ENCODE measurements at regions not wholly inside any gene's neighbourhood (a gene's known extent, or its start where the extent isn't known, plus 50 kb on each side); places are given as distances from the start of the nearest gene placed in this dataset.
A peak's percentile ranks its signal among the peaks of the same experiment; 100 is the strongest.

DNA sequence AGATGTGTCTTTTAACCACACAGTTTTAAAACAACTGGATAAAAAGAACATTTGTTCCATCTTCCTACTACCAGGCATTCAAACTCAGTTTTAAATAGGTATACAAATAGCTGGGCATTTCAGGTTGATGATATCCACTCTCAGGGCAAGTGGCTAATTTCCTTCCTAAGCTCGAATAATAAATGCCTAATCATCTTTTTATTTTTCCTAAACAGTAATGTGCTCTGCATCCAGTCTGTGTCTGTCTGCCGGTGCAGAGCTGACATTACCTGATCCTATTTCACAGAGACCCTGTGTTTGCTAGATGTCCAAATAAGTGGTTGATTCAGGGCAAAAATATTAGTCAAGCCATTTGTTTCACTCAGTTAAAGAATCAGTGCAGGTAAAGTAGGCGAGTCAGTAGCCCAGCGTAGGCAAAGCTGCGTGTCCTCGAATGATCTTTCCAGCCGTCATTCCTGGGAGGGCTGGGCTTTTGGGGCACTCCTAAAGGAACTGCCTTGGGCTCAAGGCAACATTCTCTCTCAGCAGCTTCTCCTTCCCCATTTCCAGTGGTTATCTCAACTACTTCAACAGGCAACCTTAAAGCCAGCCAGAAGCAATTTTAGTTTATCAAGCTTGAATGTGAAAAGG lies 74.2 kb upstream of the BMP2 start:
- peaks cover 3 to 5% of the 10 kb centered on the region in 2 donors for H3K27me3 ChIP-seq (ENCODE audit: control insufficient read depth in 2 of 2, insufficient read depth in 2 of 2, low read length in 2 of 2)
- H3K9ac ChIP-seq (ENCODE audit: insufficient read depth, low read length, poor library complexity, severe bottlenecking), result no peak overlapping the region
- Mint-ChIP-seq H3K4me3 (no peak overlapping the region), H3K36me3 (no peaks in the 10 kb centered on the region), H3K9me3 (peaks cover 0 to 5% (median 0%) of the 10 kb centered on the region in 7 donors), H3K27ac (peak overlapping the region in 1 of 7 donors; percentile 51), H3K27me3 (ENCODE audit: low read depth in 3 of 3) (peaks cover 14 to 20% (median 15%) of the 10 kb centered on the region in 3 donors), H3K4me1 (peaks cover 4% of the 10 kb centered on the region)
- no peak for DNase-seq
- no peaks in the 10 kb centered on the region for H3K79me2 ChIP-seq (ENCODE audit: insufficient read depth, low read length)
- intact Hi-C loops (cut with micrococcal nuclease), result no loop called here
- H3K27ac ChIP-seq (ENCODE audit: low read depth in 1 of 2, low read length in 2 of 2), result no peak overlapping the region
- H3K9me3 ChIP-seq (replicated peaks in 1 of 2; ENCODE audit: control insufficient read depth in 1 of 2, insufficient read depth in 1 of 2, low read length in 2 of 2), result no peaks in the 10 kb centered on the region
- no peaks in the 10 kb centered on the region for H3K36me3 ChIP-seq (replicated peaks in 1 of 2; ENCODE audit: control insufficient read depth in 1 of 2, insufficient read depth in 2 of 2, low read length in 2 of 2)
- H4K20me1 ChIP-seq (ENCODE audit: insufficient read depth, low read length), result no peaks in the 10 kb centered on the region
- no peaks in the 10 kb centered on the region for H3K4me1 ChIP-seq (ENCODE audit: control insufficient read depth in 1 of 2, insufficient read depth in 2 of 2, low read length in 2 of 2)
- no peak for TF ChIP-seq CTCF (IDR thresholded peaks at IDR 0.05)
- H3K4me2 ChIP-seq (replicated peaks; ENCODE audit: extremely low read depth, low read length, poor library complexity, severe bottlenecking), result no peak overlapping the region
- H2AFZ ChIP-seq (ENCODE audit: insufficient read depth, low read depth, low read length, poor library complexity, severe bottlenecking), result no peak overlapping the region
- WGBS (ENCODE audit: insufficient coverage), result 93% methylated on average over 5 of the region's 7 CpGs
- no peak overlapping the region for H3K4me3 ChIP-seq (replicated peaks in 1 of 3; ENCODE audit: low read depth in 2 of 3, low read length in 3 of 3)

DNA sequence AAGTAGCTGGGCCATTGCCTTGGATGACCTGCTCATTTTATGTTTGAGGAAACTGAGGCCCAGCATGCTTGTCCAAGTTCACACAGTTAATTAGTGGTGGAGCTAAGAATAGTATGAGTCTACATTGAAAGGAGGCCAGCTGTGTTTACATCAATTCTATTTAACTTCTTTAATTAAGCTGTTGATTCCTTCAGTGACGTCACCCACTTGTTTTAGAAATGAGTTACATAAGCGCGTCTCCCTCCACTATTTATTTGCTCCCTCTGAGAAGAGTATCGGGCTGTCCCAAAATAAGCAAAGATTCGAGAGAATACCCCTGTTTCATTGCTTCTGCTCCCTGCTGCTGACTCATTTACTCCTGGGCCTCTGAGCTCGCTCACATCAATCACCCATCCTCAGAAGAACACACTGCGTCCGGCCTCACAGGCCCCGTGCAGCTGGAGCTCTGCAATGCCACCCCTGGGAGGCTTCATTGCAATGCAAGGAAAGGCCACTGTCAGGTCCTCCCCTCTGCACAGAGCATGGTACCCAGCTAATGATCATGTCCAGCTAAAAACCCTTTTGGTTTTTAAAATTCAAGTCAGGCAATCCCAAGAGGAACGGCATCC lies 74.8 kb upstream of the BMP2 start:
- Histone ChIP-seq H3K4me1 (ENCODE audit: control insufficient read depth in 1 of 2, insufficient read depth in 2 of 2, low read length in 2 of 2) (no peaks in the 10 kb centered on the region), H3K9ac (ENCODE audit: insufficient read depth, low read length, poor library complexity, severe bottlenecking) (no peak overlapping the region), H3K79me2 (ENCODE audit: insufficient read depth, low read length) (no peaks in the 10 kb centered on the region), H3K27me3 (ENCODE audit: control insufficient read depth in 2 of 2, insufficient read depth in 2 of 2, low read length in 2 of 2) (peaks cover 3 to 4% of the 10 kb centered on the region in 2 donors), H3K4me2 (replicated peaks; ENCODE audit: extremely low read depth, low read length, poor library complexity, severe bottlenecking) (no peak overlapping the region), H3K4me3 (replicated peaks in 1 of 3; ENCODE audit: low read depth in 2 of 3, low read length in 3 of 3) (no peak overlapping the region), H4K20me1 (ENCODE audit: insufficient read depth, low read length) (no peaks in the 10 kb centered on the region), H3K27ac (ENCODE audit: low read depth in 1 of 2, low read length in 2 of 2) (no peak overlapping the region), H2AFZ (ENCODE audit: insufficient read depth, low read depth, low read length, poor library complexity, severe bottlenecking) (no peak overlapping the region), H3K9me3 (replicated peaks in 1 of 2; ENCODE audit: control insufficient read depth in 1 of 2, insufficient read depth in 1 of 2, low read length in 2 of 2) (no peaks in the 10 kb centered on the region), H3K36me3 (replicated peaks in 1 of 2; ENCODE audit: control insufficient read depth in 1 of 2, insufficient read depth in 2 of 2, low read length in 2 of 2) (no peaks in the 10 kb centered on the region)
- WGBS (ENCODE audit: insufficient coverage), result 83% methylated on average over 9 of the region's 10 CpGs
- TF ChIP-seq CTCF (IDR thresholded peaks at IDR 0.05), result no peak
- Mint-ChIP-seq H3K36me3 (no peaks in the 10 kb centered on the region), H3K27me3 (ENCODE audit: low read depth in 3 of 3) (peaks cover 12 to 19% (median 19%) of the 10 kb centered on the region in 3 donors), H3K4me1 (peaks cover 4% of the 10 kb centered on the region), H3K27ac (peak overlapping the region in 1 of 7 donors; percentile 8), H3K9me3 (peaks cover 0 to 5% (median 0%) of the 10 kb centered on the region in 7 donors), H3K4me3 (no peak overlapping the region)
- no peak for DNase-seq
- intact Hi-C loops (cut with micrococcal nuclease), result no loop called here

Measured in CD14-positive monocyte (primary cell).